Activated naive CD8-positive, alpha-beta T cell treated with anti-CD3 and anti-CD28 coated beads, Interleukin-2, amount 10 ng/mL, durations not matched to agents 7 days and 5 days (primary cell): ENCODE measurements at regions not wholly inside any gene's neighbourhood (a gene's known extent, or its start where the extent isn't known, plus 50 kb on each side); places are given as distances from the start of the nearest gene placed in this dataset.
"Not testable (repeated sequence)": the region's sequence is repeated elsewhere in the genome, so short reads cannot be mapped to it uniquely, and the experiment has no call there.

Experiments used
- ATAC-seq: fragments of 150-1000 bp; cut with Tn5 transposase; one replicate; pipeline ENCODE4 v1.10.0; 2021; ENCODE audit warnings: low read depth, moderate library complexity
- POLR2A ChIA-PET: fragments of 350-600 bp; sonication (Branson Sonifier 250); formaldehyde crosslinking; loops from one replicate; lab custom pipeline; 2021; ENCODE audit warnings: antibody characterized with exemption; lab: Charles Lee
- DNase-seq: peaks from one replicate; pipeline ENCODE4 v3.0.0; 2021
- H3K27ac Mint-ChIP-seq: one replicate; pipeline ENCODE4 v1.8.0; 2022; ENCODE audit warnings: mild to moderate bottlenecking, mixed read lengths
- H3K27me3 Mint-ChIP-seq: one replicate; pipeline ENCODE4 v1.8.0; 2022; ENCODE audit warnings: mild to moderate bottlenecking, moderate library complexity, mixed read lengths
- H3K36me3 Mint-ChIP-seq: one replicate; pipeline ENCODE4 v1.8.0; 2021; ENCODE audit warnings: mild to moderate bottlenecking, mixed read lengths
- H3K4me1 Mint-ChIP-seq: one replicate; pipeline ENCODE4 v1.8.0; 2021; ENCODE audit warnings: mixed read lengths
- H3K4me3 Mint-ChIP-seq: one replicate; pipeline ENCODE4 v1.8.0; 2022; ENCODE audit warnings: mild to moderate bottlenecking, moderate library complexity, mixed read lengths
- H3K9me3 Mint-ChIP-seq: one replicate; pipeline ENCODE4 v1.8.0; 2021; ENCODE audit warnings: mixed read lengths

DNA sequence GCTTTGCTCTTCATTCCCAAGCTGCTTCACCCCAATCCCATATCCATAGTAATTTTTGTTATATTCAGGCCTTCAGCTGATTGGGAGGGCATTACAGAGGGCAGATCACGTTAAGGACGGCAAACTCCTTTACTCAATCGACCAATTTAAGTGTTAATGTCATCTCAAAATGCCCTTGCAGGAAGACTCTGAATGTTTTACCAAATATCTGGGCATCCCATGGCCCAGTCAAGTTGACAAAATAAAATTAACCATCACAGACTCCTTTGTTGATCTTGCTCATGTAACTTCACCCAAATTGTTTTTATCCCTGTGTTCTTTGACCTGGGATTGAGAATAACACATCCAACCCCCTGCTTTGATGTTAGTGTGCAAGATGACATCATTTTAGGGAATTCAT, 1018.3 kb upstream of the LCORL start:
- H3K9me3 Mint-ChIP-seq, result peaks cover 4% of the 10 kb centered on the region

DNA sequence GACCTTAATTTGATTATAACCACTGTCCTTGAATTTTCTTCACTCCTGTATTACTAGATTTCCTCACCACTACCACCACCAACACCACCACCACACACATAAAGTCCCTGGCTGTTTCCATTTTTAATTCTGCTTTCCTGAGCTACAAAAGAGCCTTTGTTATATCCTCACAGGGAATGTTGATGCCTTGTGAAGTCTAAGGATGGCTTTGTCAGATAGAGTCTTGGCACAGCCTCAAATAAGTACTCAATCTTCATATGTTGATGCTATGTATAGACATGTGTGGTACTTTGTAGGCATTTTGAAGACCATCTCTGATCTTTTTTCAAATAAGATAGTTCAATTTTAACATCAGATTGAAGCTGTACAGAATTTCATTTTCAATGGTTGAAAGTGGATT, 1016.7 kb upstream of the LCORL start:
- no peaks in the 10 kb centered on the region for H3K4me1 Mint-ChIP-seq
- no peaks in the 10 kb centered on the region for H3K36me3 Mint-ChIP-seq
- H3K27ac Mint-ChIP-seq, result no peak overlapping the region
- no peak overlapping the region for H3K4me3 Mint-ChIP-seq
- no peak for ATAC-seq
- POLR2A ChIA-PET, result no interaction called here
- peaks cover 2% of the 10 kb centered on the region for H3K27me3 Mint-ChIP-seq
- peaks cover 4% of the 10 kb centered on the region for H3K9me3 Mint-ChIP-seq
- DNase-seq, result no peak

More for the DNA sequence above, 1018.3 kb upstream of the LCORL start:
- DNase-seq, result no peak
- peaks cover 2% of the 10 kb centered on the region for H3K27me3 Mint-ChIP-seq
- POLR2A ChIA-PET, result no interaction called here
- H3K27ac Mint-ChIP-seq, result no peak overlapping the region
- H3K36me3 Mint-ChIP-seq, result no peaks in the 10 kb centered on the region
- H3K4me1 Mint-ChIP-seq, result no peaks in the 10 kb centered on the region
- no peak overlapping the region for H3K4me3 Mint-ChIP-seq
- ATAC-seq, result no peak

DNA sequence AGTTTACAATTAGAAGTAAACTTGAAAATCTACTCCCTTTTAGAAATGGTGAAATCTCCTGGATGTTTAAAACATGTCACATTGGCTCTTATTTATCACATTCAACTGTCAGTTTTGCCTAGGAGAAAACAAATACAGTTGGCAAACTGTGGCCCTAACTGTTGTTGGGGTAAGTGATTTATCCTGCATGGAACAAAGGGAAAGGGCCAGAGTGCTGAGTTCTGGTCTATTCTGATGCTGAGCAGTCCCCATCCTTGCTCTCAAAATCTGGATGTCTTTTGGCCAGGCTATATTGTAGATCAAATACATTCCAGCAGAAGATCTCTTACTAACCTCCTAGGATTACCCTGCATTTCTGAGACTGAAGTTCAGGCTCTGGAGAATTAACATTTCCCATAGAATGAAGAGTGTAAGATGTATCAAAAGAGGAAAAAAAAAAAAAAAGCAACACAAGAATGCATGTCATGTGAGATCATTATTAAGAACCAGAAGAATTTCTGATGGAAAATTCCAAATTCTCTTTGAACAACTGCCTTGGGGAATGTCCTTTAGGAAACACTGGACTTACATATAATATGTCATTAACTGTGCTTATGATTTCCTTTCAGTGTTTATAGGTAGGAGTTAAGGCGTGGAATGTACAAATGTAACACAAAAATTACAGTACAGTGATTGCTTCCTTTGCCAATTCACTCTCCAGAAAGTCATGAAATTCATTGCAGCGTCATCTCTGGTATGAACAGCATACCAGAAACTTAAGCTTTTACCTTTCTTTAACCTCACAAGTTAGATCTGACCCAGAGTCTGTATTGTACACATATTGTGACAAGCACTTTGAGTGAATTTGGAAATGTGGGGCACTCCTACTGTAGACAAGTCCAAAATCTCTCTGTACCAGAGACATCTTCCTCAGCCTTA, 1012.5 kb upstream of the LCORL start:
- no peaks in the 10 kb centered on the region for H3K4me1 Mint-ChIP-seq
- no peaks in the 10 kb centered on the region for H3K36me3 Mint-ChIP-seq
- no peak overlapping the region for H3K27ac Mint-ChIP-seq
- peaks cover 3% of the 10 kb centered on the region for H3K9me3 Mint-ChIP-seq
- POLR2A ChIA-PET, result no interaction called here
- no peaks in the 10 kb centered on the region for H3K27me3 Mint-ChIP-seq
- DNase-seq (no peak), ATAC-seq (no peak)
- H3K4me3 Mint-ChIP-seq, result no peak overlapping the region

DNA sequence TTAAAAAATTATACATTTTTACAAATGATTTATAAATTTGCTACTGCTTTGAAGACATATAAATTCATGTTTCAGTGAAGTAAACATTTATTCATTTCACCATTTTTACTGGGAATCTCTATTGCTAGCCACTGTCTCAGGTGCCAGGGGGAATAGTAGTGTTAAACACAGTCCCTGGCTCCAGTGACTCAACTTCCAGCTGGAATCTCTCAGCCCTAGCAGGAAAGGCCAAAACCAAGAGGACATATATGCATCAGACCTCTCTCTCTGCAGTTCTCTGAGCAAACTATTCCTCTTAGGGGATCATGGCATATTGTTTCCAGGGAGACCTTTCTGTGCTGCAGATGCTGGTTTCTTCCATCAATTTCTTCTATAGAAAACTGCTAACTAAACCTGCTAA, 1009.0 kb upstream of the LCORL start:
- Mint-ChIP-seq H3K4me3 (no peak overlapping the region), H3K27me3 (no peaks in the 10 kb centered on the region)

DNA sequence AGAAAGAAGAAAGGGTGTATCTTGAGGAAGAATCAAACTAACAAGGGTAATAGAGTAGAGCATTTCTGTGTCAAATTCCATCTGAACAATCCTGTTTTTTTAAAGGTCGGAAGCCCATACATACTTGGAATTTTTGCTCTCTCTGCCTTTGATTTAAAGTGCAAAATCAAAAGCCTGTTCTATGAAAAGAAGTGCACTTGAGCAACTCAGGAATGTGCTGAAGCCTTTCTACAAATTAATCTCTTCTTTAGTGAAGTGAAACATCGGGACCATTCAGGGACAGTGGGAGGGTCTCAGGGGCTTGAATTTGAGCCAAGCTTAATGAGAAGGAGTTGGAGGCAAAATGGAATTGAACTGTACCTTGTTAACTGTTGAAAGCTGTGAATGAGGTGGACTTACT, 1008.5 kb upstream of the LCORL start:
- Mint-ChIP-seq H3K27ac (no peak overlapping the region), H3K4me1 (no peaks in the 10 kb centered on the region)

More for the DNA sequence above, 1009.0 kb upstream of the LCORL start:
- Mint-ChIP-seq H3K27ac (no peak overlapping the region), H3K4me1 (no peaks in the 10 kb centered on the region), H3K9me3 (no peaks in the 10 kb centered on the region), H3K36me3 (no peaks in the 10 kb centered on the region)
- DNase-seq, result no peak
- ATAC-seq, result no peak
- POLR2A ChIA-PET, result no interaction called here

DNA sequence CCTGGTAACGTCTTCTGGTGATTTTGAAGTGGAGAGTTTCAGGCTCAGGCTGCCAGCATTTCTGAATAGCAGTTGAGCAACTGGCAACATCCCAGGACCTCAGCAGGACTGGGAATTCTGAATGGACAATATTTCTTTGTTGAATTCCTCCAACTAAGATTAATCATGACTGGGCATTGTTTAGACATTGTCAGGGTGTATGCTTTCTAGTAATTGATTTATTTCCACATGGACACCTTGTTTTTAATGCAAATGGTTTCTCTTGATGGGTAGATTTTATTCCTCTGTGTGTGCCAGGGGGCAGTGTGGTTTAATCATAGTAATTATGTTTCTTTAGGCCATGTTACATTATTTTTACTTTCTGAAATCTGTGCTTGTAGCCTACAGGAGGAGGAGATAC, 1004.7 kb upstream of the LCORL start:
- POLR2A ChIA-PET, result no interaction called here
- Mint-ChIP-seq H3K27ac (no peak overlapping the region), H3K36me3 (no peaks in the 10 kb centered on the region), H3K4me3 (no peak overlapping the region), H3K4me1 (no peaks in the 10 kb centered on the region), H3K9me3 (peaks cover 3% of the 10 kb centered on the region), H3K27me3 (no peaks in the 10 kb centered on the region)
- ATAC-seq (no peak), DNase-seq (no peak)

More for the DNA sequence above, 1008.5 kb upstream of the LCORL start:
- Mint-ChIP-seq H3K4me3 (no peak overlapping the region), H3K9me3 (peaks cover 2% of the 10 kb centered on the region), H3K36me3 (no peaks in the 10 kb centered on the region), H3K27me3 (no peaks in the 10 kb centered on the region)
- POLR2A ChIA-PET, result no interaction called here
- DNase-seq, result no peak
- ATAC-seq, result no peak

DNA sequence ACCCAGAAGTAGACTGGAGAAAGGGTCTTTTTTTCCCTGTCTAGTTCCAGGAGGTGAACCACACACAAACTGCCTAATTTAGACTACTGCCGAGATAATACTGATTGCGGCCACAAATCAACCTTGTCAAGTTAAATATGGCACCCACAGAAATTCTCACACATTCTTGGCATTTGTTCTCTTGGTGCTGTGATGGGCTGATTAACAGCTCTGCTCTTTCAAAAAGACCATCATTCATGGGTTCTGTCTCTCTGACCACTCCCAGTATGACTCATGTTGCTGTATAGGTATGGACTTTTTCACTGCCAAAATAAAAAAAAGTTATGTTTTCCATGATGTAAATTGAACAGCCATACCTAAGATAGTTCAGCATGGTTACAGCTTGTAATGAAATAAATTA, 1003.5 kb upstream of the LCORL start:
- ATAC-seq (no peak), DNase-seq (no peak)
- POLR2A ChIA-PET, result no interaction called here
- H3K9me3 Mint-ChIP-seq, result peaks cover 3% of the 10 kb centered on the region
- no peak overlapping the region for H3K27ac Mint-ChIP-seq
- no peaks in the 10 kb centered on the region for H3K36me3 Mint-ChIP-seq
- no peak overlapping the region for H3K4me3 Mint-ChIP-seq
- no peaks in the 10 kb centered on the region for H3K27me3 Mint-ChIP-seq
- no peaks in the 10 kb centered on the region for H3K4me1 Mint-ChIP-seq

DNA sequence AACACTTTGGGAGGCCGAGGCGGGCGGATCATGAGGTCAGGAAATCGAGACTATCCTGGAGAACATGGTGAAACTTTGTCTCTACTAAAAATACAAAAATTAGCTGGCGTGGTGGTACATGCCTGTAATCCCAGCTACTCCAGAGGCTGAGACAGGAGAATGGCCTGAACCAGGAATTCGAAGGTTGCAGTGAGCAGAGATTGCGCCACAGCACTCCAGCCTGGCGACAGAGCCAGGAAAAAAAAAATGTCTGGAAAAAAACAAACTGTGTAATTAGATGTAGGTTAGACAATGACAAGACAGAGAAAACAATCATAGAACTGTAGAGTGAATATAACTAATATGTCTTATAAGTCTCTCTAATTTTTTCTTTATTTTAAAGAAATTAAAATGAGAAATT, 1002.5 kb upstream of the LCORL start:
- ATAC-seq (no peak), DNase-seq (no peak)
- H3K27ac Mint-ChIP-seq, result no peak overlapping the region
- no peaks in the 10 kb centered on the region for H3K27me3 Mint-ChIP-seq
- no peak overlapping the region for H3K4me3 Mint-ChIP-seq
- peaks cover 3% of the 10 kb centered on the region for H3K9me3 Mint-ChIP-seq
- POLR2A ChIA-PET, result no interaction called here
- H3K36me3 Mint-ChIP-seq, result no peaks in the 10 kb centered on the region
- no peaks in the 10 kb centered on the region for H3K4me1 Mint-ChIP-seq

DNA sequence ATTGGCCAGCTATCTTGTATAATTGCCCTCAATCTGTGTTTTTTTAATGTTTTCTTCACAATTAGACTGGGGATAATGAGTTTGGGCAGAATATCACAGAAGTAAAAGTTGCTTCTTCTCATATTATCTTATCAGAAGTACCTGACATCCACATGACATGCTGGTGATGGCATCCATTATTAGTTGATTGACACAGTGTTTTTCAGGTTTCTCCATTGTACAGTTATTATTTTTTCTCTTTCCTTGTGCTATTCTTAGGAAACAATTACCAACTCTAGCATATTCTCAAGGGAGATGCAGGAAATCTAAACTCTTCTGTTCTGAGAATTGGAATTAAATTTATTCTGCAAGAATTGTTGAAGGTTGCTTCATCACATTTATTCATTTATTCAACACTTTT, 1000.1 kb upstream of the LCORL start:
- Mint-ChIP-seq H3K27ac (no peak overlapping the region), H3K9me3 (peaks cover 5% of the 10 kb centered on the region), H3K4me3 (no peak overlapping the region), H3K36me3 (no peaks in the 10 kb centered on the region), H3K27me3 (no peaks in the 10 kb centered on the region), H3K4me1 (no peaks in the 10 kb centered on the region)
- POLR2A ChIA-PET, result no interaction called here
- no peak for ATAC-seq
- no peak for DNase-seq

DNA sequence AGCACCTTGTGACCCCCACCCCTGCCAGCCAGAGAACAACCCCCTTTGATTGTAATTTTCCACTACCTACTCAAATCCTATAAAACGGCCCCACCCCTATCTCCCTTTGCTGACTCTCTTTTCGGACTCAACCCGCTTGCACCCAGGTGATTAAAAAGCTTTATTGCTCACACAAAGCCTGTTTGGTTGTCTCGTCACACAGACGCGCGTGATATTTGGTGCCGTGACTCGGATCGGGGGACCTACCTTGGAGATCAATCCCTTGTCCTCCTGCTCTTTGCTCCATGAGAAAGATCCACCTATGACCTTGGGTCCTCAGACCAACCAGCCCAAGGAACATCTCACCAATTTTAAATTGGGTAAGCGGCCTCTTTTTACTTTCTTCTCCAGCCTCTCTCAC, 995.0 kb upstream of the LCORL start:
- H3K36me3 Mint-ChIP-seq, H3K4me1 Mint-ChIP-seq, H3K27ac Mint-ChIP-seq, POLR2A ChIA-PET, H3K27me3 Mint-ChIP-seq, H3K9me3 Mint-ChIP-seq, H3K4me3 Mint-ChIP-seq, ATAC-seq, DNase-seq: not testable (repeated sequence)

DNA sequence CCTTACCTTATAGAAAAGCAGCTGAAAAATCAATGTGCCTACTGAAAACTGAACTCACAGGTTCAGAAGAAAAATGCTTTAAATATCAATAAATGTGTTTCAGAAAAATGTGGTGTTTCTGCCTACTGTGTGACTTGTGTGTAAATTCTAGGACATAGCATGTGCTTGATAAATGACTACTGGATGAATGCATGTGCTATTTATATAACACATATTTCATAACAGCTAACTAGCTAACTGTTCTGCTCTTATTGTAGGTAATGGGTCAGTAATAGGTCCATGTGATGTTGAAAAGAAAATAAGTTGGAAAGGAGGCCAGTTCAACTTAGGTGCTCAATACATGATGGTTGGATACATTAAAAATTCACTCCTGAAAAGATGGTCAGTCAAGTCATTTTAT, 993.0 kb upstream of the LCORL start:
- ATAC-seq (no peak), DNase-seq (no peak)
- Mint-ChIP-seq H3K36me3 (no peaks in the 10 kb centered on the region), H3K9me3 (peaks cover 2% of the 10 kb centered on the region), H3K4me1 (no peaks in the 10 kb centered on the region), H3K4me3 (no peak overlapping the region), H3K27ac (no peak overlapping the region), H3K27me3 (no peaks in the 10 kb centered on the region)
- POLR2A ChIA-PET, result no interaction called here

DNA sequence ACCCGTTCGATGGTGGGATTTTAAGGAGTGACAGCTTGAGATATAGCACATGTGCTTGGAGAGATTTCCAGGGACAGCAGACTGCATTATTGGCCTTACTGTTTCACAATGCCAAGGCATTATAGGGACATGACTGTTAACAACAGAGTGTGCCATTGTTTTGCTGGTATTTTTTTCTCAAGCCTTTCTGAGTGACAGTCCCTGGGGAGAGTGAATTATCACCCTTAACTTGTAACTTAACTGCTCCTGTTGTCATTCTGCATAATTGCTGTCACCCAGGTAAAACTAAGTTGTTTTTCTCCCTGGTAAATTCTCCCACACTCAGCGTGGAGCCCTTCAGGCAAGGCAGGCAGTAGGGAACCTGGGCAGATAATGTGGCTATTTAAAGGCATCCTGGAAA, 989.2 kb upstream of the LCORL start:
- POLR2A ChIA-PET, result no interaction called here
- H3K4me1 Mint-ChIP-seq, result no peaks in the 10 kb centered on the region
- no peak overlapping the region for H3K27ac Mint-ChIP-seq
- no peak overlapping the region for H3K4me3 Mint-ChIP-seq
- no peak for DNase-seq
- H3K9me3 Mint-ChIP-seq, result no peaks in the 10 kb centered on the region
- no peaks in the 10 kb centered on the region for H3K27me3 Mint-ChIP-seq
- ATAC-seq, result no peak
- H3K36me3 Mint-ChIP-seq, result no peaks in the 10 kb centered on the region

DNA sequence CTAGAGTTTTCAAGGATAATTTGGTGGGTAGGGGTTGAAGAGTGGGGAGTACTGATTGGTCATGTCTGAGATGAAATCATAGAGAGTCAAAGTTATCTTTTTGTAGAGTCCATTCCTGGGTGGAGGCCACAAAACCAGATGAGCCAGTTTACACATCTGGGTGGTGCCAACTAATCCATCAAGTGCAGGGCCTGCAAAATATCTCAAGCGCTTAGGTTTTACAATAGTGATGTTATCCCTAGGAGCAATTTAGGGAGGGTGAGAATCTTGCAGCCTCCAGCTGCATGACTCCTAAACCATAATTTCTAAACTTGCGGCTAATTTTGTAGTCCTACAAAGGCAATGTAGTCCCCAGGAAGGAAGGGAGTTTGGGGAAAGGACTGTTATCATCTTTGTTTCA, 988.3 kb upstream of the LCORL start:
- H3K4me1 Mint-ChIP-seq, result no peaks in the 10 kb centered on the region
- DNase-seq, result no peak
- no peak overlapping the region for H3K4me3 Mint-ChIP-seq
- no peak for ATAC-seq
- H3K27ac Mint-ChIP-seq, result no peak overlapping the region
- no peaks in the 10 kb centered on the region for H3K27me3 Mint-ChIP-seq
- H3K36me3 Mint-ChIP-seq, result no peaks in the 10 kb centered on the region
- no peaks in the 10 kb centered on the region for H3K9me3 Mint-ChIP-seq
- POLR2A ChIA-PET, result no interaction called here

DNA sequence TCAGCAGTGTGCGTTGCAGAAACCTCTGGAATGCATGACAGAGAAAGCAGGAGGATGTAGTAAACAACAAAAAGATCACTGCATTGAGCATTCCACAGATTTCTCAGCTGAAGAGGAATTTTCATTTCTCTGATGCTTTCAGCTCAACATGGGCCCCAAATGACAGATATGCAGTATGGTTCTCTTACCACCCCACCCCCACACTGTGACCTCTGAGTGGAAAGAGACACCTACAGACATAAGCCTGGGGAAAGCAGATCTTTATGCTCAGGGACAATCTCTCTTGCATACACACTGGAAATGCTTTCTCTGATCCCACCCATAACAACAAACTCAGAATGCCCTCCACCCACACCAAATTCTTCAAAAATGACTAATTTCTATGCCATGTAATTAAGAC, 983.7 kb upstream of the LCORL start:
- POLR2A ChIA-PET, result no interaction called here
- Mint-ChIP-seq H3K9me3 (no peaks in the 10 kb centered on the region), H3K36me3 (no peaks in the 10 kb centered on the region), H3K27me3 (no peaks in the 10 kb centered on the region), H3K4me1 (no peaks in the 10 kb centered on the region), H3K27ac (no peak overlapping the region), H3K4me3 (no peak overlapping the region)
- no peak for DNase-seq
- no peak for ATAC-seq
